ENCODE measurements at regions not wholly inside any gene's neighbourhood (a gene's known extent, or its start where the extent isn't known, plus 50 kb on each side); places are given as distances from the start of the nearest gene placed in this dataset.

DNA sequence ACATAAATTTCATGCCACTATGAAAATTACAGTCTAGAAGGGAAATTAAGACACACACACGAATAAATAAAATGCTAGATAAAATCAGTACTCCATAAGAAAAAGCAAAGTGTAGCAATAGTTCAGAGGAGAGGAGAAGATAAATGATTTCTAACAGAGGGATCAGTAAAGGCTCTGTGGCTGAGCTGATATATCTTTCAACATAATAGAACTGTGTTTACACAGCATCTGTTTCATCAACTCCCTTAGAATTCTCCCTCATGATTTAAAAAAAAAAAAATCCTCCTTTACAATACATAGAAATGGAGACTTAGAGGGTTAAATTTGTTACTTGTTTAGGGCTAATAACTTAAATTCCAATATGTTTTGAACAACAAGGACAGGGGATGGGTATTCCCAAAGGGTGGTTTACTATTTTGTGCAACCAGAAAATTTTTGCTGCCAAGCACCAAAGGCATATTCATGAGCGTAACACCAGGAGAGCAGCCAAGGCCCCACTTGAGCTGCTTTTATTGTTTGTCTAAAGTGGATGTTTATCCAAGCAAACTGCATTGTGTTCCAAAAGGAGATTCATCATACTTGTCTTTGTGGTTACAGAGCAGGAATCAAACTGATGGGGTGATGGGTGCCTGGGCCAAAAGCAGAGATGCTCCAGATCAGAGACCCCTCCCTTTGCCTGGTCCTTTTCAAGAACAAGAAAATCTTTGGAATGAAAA lies 162.7 kb downstream of the BMP4 start:
- DNase-seq: peak; percentile 69

DNA sequence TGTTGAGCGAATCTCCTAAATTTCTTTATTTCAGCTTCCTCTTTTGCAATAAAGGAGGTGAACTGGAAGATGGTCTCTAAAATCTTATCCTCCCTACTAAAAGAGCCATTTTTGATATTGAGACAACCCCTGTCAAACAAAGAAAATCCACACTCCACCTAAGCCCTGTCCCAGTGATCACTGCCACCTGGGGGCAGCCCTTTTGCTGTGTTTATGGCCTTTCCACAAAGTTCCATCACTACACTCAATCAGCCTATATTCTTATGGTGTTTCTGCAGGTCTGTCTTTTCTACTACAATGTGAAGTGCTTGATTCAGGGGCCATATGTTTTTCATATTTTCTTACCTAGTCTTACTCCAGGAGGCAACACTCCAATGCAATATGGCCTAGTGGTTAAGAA lies 163.7 kb downstream of the BMP4 start:
- no peak for DNase-seq

DNA sequence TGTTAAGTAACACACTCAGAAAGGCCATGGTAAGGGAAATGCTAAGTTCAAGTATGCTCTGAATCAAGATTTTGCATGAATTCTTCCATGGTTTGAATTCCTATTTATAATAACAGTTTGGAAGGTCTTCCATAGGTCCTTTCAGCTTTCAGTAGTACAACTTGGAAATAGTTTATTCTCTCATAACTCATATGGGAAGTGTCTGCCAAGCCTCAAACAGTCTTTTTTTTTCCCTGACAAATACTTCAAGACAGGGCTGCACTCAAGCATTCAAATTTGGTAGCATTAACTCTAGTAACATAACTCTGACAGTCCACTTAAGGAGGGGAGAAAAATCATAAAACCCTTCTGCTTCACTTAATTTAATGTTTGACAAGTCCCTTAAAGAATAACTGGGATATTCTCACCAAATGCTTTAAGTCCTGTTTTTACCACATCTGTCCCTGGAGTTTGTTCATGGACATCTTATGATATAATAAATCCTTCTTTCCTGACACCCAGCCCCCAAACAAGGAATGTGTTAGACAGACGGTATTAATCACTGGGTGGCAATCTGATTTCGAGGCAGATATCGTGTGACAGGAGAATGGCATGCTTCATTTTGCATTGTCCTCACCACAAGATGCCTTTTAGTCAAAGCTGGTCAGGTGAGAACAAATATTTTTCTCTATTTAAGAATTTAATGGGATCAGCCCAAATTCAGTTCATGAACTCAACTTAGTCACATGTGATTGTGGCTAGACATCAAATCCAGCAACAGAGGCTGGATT lies 165.7 kb downstream of the BMP4 start:
- DNase-seq: no peak

DNA sequence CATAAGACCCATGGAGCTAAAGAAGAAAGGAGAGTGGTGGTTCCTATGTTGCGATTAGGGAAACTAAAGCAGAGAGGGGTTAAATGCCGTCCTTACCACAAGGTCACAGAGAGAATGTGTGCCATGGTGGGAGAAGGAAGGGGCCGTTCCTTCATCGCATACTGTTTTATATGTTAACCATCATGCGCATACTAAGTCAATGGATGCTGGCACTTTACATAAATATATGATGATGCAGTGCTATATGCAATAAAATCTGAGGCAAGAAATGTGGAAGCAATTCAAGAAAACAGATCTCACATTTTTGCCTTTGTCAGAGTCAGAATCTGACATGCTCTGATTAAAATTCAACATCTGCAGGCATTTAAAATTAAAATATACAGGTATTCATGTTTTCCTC lies 168.1 kb downstream of the BMP4 start:
- no peak for DNase-seq

DNA sequence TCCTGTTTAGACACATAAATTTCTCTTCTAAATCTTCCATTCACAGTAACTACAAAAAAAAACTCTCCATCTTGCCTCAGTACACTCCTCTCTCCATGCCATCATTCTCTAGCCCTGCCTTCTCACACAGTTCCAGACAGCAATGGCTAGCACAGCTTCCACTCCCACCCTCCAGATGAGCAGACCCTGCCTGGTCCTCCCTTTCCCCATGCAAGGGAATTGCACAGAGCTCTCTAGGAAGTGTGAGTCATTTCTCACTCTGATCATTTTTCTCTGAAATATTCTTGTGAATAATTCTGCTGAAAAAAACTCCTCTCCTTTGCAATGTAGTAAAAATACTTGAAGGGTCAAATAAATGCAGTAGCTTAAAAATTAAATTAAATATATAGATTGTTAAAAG lies 170.6 kb downstream of the BMP4 start:
- no peak for DNase-seq

DNA sequence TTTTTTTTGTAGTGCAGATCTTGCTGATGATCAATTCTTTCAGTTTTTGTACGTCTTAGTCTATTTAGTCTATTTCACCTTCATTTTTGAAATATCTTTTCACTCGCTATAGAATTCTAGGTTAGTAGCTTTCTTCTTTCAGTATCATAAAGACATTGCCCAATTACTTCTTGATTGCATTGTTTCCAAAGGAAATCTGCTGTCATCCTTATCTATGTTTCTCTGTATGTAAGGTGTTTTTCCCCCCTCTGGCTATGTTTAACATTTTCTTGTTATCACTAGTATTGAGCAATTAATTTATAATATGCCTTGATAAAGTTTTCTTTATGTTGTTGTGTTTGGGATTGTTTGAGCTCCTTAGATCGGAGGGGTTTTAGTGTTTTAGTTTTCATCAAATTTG lies 171.9 kb downstream of the BMP4 start:
- no peak for DNase-seq

DNA sequence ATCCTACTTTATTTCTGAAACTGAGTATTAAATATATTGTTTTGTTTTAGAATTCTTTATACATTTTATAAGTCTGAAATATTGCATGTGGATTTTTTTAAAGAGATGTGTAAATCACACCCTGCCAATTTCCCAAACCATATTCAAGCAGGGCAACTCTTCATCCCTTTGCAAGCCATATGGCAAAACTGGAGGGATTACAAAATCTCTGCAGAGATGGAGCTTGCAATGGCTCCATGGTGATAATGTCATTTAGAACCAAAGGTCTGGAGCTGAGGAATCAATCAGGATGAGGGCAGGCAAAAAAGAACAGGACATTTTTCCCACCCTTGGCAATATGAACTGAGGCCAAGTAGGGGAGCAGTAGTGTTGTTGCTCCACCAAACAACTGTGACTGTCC lies 173.4 kb downstream of the BMP4 start:
- DNase-seq: no peak

DNA sequence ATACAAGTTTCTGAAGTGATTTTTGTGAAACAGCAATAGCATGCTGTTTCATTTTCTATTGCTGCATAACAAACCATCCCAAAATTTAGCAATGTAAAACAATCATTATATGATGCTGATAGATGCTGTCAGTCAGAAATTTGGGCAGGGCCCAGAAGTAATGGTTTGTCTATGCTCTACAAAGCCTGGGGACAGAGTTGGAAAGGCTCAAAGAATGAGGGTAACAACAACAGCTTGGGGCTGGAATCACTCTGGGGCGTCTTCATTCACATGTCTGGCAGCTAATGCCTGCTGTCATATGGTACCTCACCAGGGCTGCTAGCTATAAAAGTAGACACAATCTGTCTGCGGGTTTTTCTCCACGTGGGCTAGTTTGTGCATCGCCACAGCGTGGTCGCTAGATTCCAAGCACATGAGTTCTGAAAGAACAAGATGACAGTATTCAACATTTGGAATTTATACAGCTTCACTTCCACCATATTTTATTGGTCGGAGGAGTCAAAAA lies 176.5 kb downstream of the BMP4 start:
- DNase-seq: no peak

DNA sequence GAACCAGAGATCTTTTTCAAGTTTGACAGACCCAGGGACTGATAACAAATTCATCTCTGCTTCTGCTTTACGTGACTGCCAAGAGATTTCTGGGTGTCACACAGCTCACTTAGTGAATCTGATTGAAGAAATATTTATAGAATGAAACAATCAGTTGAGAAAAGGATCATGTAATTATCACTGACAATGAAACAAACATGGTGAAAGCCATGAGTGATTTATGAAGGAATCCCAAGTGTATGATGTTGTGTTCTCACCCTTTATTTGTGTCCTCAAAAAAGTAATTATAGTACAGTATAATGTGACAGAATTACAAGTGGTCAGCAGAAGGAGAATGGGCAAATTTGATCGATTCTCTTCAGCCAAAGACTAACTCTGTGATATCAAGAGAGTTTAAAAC lies 177.3 kb downstream of the BMP4 start:
- no peak for DNase-seq

DNA sequence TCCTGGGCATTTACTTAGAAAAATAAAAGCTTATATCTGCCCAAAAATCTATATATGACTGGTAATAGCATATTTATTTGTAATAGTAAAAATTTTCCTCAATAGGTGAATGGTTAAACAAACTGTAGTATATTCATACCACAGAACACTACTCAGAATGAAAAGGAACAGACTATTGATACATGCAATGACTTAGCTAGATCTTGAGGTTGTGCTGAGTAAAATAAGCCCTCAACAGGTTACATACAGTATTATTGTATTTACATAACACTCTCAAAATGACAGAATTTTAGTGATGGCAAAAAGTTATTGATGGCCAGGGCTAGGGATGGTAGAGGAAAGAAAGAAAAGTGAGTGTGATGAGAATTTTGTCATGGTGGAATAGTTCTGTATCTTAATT lies 178.4 kb downstream of the BMP4 start:
- DNase-seq: no peak

DNA sequence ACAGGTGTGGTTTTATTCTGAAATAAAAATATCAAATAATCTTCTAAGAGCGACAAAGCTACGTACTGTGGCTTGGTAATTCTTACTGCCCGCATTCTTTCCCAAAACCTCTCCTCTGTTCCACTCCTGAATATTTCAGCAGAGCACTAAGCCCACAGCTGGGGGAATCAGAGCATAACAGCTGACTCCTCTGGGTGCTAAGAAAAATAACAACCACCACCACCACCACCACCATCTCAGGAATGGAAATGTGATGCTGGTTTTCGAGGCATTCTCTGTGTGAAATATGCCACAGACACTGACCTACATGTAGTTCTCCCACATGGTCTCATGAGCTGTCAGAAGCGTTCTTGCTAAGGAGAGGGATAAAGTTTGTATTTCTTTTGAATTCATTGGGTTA lies 183.7 kb downstream of the BMP4 start:
- DNase-seq: no peak

DNA sequence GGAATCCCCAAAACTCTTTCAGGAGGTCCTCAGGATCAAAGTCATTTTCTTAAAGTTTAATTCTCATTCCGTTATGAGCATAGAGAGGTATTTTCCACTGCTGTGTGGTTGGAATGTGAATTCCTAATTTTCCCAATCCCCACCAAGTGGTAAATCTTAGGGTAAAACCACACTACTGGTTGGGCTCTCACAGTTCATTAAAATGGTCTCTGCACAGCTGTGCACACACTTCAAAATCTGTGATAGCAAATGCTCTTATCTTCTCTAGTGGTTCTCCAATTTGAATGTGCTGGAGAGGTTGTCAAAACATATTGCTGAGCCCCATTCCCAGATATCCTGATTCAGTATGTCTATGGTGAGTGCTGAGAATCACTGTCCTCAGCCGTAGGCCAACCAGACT lies 189.1 kb downstream of the BMP4 start:
- no peak for DNase-seq

DNA sequence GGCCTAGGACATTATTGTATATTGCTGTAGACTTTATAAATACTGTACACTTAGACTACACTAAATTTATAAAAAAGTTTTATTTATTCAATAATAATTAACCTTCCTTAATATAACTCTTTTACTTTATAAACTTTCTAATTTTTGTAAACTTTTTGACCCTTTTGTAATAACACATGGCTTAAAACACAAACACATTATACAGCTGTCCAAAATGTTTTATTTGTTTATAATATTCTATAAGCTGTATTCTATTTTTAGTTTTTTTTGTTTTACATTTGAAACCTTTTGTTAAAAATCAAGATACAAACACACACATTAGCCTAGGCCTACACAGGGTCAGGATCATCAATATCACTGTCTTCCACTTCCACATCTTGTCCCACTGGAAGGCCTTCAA lies 190.0 kb downstream of the BMP4 start:
- no peak for DNase-seq

DNA sequence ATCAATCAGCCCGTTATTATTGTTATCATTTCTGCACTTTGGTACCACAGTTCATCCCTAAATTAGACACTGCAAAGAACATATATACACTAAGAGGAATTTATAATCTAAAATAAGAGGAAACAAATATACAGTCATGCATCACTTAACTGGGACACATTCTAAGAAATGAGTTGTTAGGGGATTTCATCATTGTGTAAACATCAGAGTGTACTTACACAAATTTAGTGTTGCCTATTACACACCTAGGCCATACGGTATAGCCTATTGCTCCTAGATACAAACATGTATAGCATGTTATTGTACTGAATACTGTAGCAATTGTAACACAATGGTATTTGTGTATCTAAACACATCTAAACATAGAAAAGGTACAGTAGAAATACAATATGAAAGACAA lies 190.5 kb downstream of the BMP4 start:
- DNase-seq: no peak

DNA sequence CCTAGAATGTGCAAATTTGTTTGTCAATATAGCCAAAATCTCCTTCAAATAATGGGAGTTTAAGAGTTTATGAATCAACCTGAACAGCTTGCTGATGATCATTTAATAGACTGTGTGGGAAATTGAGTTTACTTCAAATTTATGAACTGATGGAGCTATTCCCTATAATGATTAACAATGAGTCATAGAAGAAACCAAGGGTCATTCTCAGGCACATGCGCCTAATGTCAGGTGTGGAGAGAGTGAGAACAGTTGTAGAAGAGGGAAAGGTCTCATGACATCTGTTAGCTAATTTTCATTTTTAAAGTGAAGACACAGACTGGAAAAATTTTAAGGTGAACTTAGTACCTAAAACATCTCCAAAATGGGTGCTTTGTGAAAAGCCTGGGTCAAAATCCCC lies 191.8 kb downstream of the BMP4 start:
- DNase-seq: no peak

DNA sequence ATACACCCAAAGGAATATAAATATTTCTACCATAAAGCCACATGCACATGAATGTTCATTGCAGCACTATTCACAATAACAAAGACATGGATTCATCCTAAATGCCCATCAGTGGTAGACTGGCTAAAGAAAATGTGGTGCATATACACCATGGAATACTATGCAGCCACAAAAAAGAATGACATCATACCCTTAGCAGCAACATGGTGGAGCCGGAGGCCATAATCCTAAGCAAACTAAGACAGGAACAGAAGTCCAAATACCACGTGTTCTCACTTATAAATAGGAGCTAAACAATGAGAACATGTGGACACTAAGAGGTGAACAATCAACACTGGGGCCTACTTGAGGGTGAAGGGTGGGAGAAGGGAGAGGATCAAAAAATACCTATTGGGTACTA lies 198.5 kb downstream of the BMP4 start:
- no peak for DNase-seq

DNA sequence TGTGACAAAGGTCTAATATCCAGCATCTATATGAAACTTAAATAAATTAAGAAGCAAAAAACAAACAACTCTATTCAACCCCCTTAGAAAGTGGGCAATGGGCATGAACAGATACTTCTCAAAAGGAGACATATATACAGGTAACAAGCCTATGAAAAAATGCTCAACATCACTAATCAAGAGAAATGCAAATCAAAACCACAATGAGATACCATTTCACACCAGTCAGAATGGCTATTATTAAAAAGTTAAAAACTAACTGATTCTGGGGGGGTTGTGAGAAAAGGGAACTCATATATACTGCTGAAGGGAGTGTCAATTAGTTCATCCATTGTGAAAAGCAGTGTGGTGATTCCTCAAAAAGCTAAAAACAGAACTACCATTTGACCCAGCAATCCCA lies 198.9 kb downstream of the BMP4 start:
- DNase-seq: no peak

DNA sequence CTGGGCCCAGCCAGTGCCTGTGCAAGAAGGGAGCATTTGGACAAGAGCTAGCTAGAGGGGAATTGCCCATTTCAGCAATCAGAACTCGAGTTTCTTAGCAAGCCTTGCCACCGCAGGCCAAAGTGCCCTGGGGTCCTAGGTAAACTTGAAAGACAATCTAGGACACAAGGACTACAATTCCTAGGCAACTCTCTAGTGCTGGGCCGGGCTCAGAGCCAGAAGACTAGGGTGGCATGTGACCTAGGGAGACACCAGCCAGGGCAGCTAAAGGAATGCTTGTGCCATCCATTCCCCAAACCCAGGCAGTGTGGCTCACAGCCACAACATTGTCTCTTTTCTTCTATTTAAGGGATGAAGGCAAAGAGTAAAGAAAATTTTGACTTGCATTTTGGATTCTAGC lies 205.0 kb downstream of the BMP4 start:
- no peak for DNase-seq

DNA sequence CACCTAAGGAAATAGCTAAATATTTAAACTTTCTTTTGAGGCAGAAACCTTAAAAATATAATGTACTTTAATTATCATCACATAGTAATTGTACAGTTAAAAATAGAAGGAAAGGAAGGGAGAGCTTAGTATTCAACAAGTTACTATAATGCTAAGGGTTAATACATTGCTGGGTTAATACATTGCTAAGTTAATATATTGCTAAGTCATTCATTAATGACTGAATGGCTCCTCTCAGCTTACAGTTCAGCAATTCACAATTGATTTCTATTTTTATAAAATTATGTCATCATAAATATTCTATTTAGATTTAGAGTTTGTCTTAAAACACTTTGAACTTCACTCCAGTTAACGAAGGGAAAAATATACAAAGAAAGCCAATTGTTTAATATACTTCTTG lies 207.9 kb downstream of the BMP4 start:
- no peak for DNase-seq

DNA sequence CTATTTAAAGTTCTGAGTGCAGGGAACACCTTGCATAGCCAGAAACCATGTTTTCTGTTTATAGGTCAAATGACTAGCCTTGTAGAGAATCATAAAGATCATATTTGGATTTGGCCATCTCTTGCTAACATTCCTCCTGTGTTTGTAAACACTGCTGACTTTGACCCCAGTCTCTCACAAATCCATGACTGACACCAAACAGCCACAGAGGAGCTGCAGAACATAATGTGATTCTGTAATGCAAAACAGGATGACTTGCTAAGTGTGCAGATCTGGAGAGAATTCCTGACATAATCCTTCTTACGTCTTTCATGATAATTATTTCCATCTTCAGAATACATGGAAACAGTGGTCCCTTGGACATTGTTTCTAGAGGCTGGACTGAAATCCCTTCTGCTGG lies 211.8 kb downstream of the BMP4 start:
- DNase-seq: no peak

DNA sequence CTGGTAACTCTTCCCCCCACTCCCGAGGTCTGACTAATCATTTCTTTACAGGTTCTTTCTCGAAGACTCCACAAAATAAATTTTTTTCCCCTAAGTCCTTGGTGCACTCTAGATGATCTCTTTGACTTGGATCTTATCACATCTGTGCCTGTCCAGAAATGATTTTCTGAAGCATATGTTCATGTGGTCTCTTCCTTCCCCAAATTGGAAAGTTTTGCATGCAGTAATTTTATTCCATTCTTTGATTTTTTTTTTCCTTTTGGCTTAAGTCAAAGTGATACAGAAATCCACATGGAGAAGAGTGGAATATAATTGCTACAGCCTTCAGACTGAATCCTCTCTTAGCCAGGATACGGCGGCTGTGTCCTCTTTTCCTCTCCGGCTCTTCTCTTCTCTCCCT lies 213.3 kb downstream of the BMP4 start:
- no peak for DNase-seq

DNA sequence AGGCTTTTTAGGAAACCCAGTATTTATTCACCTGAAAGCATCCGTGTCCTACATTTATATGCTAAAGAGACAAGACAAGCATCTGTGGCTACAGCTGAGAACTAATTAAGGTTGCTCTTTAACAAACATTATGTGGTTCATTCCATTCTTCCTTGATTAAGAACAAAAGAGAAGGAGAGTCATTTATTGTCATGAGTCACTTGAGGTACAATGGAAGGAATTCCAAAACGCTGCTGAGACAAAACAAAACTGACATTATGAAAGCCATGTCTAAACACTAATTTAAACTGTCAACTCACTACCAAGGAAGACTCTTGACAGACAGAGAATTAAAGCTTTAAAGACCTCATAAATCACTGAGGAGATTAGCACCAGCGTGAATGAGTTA lies 214.4 kb downstream of the BMP4 start:
- DNase-seq: no peak

DNA sequence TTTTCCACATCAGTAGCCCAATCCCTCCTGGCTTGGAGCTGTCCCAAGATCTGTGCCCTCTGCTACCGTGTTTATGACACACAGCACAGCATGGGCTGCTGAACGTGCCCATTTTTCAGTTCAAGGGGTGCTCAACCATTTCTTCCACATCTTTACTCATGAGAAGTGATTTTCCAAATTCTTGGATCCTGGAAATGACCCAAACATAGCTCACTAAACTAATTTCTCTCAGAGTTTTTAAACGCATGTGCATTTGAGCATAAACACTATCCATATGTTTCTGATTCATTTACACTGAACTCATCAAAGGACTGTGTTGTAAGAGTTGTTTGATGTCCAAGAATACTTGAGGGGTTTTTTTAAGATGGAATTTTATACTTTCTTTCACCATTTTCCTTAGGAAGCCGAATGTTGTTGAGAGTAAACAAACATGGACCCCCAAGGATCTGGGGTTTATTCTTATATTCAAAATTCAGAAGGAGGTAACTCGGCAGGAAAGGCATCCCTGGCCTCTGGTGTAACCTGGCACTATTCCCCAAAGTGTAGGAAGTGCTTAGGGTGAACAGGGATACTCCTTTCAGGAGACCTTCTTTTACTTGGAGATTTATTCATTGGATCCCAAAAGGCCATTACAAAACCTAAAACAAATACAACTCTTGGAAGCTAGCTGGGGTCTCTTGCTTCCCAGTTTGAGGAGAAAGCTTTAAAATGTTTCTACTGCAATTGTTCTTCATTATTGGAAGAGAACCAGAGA lies 215.0 kb downstream of the BMP4 start:
- DNase-seq: peak; percentile 76

DNA sequence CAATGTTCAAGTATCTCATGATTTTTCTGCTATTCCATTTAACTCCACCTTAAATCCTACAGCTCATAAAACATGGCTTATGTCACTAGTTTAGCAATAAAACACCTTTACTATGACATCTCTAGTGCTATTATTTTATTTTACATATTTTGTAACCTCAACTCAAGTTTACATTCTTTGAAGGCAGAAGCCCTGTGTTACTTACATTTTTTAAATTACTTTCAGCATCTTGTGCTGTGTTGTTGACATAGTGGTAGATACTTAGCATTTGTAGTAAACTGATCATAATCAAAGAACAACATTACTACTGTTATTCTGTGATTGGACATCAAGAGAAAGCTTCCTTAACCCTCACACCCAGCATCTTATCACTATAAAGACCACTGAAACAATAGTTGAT lies 216.1 kb downstream of the BMP4 start:
- DNase-seq: no peak
